Upper lobe of left lung (tissue), 4 donors: ENCODE measurements at regions not wholly inside any gene's neighbourhood (a gene's known extent, or its start where the extent isn't known, plus 50 kb on each side); places are given as distances from the start of the nearest gene placed in this dataset.

Source experiments
- POLR2A ChIP-seq, 4 donors: fragments of 450-650 bp; IDR thresholded peaks; one replicate each; pipeline ENCODE4 v1.5.1; 2016 to 2017; ENCODE audit warnings: antibody characterized with exemption in 4 of 4, mild to moderate bottlenecking in 2 of 4
- TF ChIP-seq, protein P1 (sequence below), 6 experiments: fragments of 450-650 bp in 4 of 6; fragments of 200-600 bp in 2 of 6; sonication (generic) in 2 of 6; IDR thresholded peaks; one replicate each; pipeline ENCODE4 v1.5.1; 2016 to 2019; ENCODE audit warnings: antibody characterized with exemption in 6 of 6

DNA sequence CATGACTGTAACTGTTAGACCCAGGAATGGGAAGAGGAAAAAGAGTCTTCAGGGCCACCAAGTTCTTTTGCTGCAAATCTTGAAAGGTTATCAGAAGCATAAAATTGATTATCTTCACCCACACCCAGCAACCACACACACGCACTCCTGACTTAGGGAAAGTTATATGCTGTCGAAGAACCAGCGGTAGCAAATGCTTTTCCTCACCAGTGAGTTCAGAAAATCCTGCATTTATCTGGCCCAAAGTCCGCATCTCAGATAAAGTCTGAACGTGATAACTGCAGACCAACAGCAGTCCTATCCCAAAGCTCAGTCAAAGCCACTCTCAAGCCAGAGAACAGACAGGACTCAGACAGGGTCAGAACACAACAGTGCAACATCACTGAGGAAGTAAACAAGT is 115.6 kb downstream of the IRS2 start:
- no peak for TF ChIP-seq POLR2A (IDR thresholded peaks at IDR 0.05)
- TF ChIP-seq, protein P1, sequence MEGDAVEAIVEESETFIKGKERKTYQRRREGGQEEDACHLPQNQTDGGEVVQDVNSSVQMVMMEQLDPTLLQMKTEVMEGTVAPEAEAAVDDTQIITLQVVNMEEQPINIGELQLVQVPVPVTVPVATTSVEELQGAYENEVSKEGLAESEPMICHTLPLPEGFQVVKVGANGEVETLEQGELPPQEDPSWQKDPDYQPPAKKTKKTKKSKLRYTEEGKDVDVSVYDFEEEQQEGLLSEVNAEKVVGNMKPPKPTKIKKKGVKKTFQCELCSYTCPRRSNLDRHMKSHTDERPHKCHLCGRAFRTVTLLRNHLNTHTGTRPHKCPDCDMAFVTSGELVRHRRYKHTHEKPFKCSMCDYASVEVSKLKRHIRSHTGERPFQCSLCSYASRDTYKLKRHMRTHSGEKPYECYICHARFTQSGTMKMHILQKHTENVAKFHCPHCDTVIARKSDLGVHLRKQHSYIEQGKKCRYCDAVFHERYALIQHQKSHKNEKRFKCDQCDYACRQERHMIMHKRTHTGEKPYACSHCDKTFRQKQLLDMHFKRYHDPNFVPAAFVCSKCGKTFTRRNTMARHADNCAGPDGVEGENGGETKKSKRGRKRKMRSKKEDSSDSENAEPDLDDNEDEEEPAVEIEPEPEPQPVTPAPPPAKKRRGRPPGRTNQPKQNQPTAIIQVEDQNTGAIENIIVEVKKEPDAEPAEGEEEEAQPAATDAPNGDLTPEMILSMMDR (IDR thresholded peaks at IDR 0.05), result no peak
